ENCODE measurements at regions not wholly inside any gene's neighbourhood (a gene's known extent, or its start where the extent isn't known, plus 50 kb on each side); places are given as distances from the start of the nearest gene placed in this dataset.

DNA sequence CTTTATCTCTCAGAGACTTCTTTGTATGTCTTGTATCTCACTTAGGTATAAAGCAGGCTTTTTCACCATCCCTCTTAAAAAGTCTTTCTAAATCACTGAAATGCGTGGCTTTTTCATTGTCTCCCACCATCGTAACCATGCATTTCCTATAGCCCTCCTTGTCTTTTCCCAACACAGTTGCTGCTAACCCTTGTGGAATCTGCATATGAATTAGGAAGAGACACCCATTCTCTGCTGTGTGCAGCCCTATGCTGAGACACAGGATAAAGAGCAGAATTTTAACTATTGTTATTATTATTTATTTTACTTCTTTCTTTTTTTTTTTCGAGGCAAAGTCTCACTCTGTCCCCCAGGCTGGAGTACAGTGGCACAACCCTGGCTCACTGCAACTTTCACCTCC, 804.3 kb upstream of the COBL start:
- no peak for ATAC-seq

DNA sequence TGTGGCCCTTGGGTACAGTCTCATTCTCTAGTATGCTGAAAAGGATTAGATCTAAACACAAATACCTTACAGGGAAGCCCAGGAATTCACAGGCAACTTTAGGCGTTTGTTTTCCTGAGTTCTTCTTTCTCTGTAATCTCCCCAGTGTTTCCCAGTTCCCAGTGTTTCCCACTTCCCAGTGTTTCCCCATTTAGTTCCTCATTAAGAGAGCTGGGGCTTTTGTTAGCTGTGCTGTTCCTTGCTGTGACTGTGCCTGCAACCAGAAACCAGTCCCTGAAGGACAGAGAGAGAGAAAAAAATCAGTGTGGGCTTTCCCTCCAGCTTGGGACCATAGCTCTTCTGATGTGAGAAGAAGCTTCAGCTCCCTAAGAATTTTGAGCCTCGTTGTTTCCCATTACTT, 802.9 kb upstream of the COBL start:
- ATAC-seq = no peak

DNA sequence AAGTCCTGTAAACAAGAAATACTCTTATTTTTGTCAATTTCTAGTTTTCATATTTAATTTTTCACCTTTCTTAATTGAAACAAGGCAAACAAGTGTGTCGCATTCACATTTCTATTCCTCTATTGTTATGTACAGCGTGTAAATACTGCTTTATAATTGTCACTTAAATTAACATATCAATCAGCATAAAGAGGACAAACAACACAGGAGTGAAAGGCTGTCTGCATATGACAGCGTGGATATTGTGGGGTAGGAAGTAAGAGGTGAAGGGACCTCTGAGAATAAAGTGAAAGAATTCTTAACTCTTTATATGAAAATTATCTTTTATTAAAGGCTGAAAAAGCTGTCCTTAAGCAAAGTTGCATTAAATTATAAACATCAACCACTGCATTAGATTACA, 797.9 kb upstream of the COBL start:
- no peak for ATAC-seq

DNA sequence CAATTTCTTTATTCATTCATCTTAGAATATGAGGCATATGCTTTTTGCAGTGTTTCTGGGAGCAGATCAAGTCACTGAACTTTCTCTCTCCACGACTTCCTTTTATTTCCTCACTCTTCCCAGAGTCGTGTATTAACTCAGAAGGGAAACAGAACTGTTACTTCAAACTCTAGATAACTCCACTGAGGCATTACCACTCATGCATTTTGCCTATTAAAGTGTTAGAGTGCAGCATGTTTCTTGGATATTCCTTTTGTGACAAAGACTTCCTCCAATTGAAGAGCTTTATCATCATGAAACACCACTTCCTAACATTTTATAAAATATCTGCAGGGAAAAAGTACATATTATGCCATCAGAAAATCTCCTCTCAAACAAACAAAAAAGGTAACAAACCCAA, 797.4 kb upstream of the COBL start:
- no peak for ATAC-seq

DNA sequence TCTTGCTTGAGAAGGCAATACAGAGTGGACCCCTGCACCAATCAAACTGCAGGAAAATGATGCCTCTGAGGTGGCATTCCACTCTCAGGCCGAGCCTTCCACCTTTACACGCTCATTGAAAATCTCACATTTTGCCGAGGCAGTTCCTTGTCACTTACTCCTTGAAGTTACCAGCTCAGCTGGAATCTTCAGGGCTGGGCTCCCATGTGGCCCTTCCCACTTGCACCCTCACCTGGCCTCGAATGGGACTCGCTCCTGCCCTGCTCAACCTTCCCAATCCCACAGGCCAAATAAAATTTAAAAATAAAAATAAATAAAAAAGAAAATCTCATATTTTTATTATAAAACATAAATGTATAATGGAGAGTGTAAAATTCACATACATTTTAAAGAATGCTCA, 790.7 kb upstream of the COBL start:
- no peak for ATAC-seq

DNA sequence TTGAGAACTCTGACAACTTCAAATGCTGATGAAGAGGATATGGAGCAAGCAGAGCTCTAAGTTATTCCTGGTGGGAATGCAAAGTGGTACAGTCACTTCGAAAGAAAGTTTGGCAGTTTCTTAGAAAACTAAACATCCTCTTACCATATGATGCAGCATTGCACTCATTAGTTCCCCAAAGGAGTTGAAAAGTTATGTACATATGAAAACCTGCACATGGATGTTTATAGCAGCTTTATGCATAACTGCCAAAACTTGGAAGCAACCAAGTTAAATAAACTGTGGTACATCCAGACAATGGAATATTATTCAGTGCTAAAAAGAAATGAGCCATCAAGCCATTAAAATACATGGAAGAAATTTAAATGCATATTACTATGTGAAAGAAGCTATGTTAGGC, 779.3 kb upstream of the COBL start:
- no peak for ATAC-seq

DNA sequence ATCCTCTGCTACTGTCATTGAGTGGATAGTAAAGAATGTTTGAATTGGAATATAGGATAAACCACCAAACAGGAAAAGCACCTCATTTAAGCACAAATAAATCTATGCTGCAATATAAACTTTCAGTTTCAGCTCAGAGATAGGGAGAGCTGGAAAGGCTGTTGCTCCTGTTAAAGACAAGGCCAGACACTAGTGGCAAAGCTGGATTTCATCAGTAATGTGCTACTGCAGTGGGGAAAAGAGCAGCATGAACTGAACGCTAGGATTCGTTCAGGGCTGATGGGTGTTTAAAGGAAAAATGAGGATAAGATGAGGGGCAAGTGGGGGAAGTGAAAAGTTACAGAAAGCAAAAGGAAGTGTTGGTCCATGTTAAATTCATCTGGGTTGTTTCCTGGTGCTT, 775.4 kb upstream of the COBL start:
- no peak for ATAC-seq

DNA sequence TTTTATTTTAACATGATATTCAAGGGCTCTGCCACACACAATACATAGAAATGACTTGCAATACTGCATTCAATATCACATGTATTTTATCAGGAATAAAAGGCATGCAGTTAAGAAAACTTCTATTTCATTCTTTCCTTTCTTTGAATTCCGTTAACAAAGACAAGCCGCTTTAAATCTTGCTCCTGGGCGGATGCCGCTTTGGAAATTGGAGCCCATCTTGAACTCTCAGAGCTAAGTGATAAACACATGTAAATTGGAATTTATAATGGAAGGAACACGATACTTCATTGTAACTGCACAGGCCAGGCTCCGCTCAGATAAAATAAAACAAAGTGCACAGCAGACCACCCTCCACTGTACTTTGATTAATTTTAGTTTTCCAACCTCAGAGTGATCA, 774.5 kb upstream of the COBL start:
- ATAC-seq = no peak

DNA sequence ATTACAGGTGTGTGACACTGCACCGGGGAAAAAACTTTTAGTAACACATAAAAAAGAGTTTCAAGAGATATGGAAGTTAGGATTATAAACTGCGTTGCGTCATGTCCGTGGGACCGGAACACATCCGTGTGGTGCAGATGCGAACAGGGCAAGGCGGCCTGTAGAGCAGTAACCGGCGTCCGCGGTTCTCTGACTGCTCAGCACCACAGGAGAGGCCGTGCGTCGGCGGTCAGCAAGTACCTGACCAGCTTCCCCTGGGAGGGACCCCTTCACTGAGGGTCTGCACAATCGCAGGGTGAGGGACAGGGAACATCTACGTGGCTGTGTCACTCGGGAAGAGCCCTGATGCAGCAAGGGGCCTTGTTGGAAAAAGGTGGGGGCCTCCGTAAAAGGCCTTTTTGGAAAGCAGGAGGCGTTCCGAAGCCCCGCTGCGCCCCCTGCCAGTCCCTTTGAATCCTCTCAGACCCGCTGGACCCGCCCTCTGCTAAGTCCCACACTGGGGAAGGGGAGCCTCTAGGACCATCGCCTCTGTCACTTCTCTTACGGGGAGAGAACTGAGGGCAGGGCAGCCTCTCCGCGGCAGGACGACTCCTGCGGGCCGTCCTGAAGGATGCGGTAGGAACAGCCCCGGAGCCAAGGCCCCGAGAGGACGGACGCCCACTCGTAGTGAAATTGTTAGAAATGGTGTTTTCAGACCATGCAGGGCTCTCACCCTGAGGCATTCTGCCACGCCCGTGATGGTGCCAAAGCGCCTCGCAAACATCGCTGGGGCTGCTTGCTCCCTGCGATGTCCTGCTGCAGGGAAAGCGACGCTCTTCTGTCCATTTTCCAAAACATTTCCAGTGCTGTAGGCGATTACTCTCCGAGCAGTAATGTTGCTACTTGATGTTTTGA, 771.6 kb upstream of the COBL start:
- ATAC-seq = no peak

DNA sequence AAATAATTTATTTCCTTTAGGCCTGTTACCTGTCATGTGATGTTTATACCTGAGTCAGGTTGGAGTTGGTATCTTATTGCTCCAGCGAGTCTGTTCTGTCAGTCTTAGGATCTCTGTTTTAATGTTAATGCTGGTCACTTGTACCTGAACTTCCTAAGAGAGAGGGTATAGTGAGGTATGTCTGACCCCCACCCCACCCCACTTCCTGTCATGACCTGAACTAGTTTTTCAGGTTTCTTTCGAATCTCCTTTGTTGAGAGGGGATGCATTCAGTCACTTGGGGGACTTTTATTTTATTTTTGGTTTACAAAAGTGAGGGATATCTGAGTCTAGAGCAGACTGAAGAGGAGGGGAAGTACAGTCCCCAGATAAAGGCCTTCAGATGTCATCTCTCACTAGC, 769.0 kb upstream of the COBL start:
- no peak for ATAC-seq

DNA sequence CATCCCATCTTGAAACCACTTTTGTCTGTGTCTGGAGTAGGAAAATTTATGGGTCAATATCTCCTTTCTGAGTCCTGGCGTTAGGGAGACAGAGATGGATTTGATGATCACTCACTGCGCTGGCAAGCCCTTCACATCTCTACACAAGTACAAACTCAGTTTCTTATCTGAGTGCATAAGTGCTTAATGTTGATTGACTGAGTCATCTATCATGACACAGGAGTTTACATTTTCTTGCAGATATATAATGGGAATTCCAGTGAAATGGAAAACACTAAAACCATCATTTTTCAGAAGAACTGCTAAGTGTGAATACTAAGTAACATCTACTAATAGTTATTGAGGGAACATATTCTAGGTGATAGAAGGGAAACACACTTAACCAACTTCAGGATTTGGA, 763.9 kb upstream of the COBL start:
- no peak for ATAC-seq

DNA sequence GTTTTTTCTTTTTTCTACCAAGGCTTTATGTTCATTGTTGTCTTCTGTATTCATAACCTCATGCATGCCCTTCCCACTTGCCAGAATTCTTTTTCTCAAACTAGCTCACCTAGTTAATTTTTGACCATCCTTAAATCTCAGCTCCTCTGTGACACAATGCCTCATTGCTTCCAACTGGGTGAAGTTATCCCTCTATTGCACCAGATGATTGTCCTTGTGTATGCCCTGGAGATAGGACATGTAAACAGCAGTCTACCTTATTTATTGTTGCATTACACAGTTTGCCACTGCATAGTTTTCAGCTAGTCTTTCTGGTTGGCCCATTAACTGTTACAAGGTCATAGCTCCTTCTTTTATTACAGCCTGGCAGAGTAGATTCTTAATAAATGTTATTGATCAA, 763.1 kb upstream of the COBL start:
- ATAC-seq = no peak

DNA sequence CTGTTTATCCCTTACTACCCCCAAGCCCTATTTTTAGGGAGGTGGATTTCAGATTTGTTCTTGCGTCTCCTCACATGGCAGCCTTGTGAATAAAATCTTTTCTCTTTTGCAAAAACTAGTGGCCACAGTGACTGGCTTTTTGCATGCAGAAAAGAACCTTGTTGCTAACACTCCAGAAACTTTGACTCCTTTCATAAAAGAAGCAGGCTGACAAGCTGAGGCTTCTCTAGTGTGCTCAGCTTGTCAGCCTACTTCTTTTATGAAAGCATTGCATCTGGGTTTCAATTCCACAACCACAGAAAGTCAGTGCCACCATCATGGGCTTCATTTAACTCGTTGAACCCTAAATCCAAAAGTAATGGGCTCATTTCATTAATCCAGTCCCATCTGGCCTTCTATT, 761.0 kb upstream of the COBL start:
- no peak for ATAC-seq

DNA sequence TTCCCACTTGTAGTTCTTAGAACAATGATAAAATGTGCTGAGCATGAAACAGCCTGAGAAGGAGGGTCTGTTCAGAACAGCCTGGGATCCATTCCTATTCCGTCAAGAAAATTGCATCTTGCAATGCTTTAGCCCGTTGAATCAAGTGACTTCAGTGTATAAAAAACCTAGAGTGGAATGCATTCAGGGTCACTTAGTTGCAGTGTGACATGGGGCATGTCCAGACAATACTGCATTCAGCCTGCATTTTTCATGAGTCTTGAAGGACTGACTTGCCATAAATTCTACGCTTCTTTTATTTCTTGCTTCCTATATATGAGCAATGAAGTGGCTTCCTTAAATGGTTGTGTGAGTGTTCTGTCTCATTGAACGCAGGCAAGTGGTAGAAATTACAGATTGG, 758.3 kb upstream of the COBL start:
- no peak for ATAC-seq

DNA sequence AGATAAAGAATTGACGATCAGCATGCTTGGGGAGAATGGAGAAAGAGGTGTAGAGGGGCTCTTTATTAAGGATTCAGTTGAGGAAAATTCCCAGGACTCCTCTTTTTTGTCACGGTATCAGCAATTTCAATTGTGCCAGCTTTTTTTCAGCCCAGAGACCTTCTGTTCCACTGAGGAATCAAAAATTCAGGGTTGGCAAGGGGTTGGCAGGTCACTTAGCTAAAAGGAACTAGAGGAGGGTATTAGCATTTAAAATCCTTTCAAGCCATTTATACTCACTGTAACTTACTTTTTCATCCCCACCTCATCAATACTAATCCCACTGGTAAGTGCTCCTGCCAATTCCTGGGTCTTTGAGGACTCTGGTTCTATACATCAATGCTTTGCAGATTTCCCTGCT, 757.5 kb upstream of the COBL start:
- no peak for ATAC-seq

DNA sequence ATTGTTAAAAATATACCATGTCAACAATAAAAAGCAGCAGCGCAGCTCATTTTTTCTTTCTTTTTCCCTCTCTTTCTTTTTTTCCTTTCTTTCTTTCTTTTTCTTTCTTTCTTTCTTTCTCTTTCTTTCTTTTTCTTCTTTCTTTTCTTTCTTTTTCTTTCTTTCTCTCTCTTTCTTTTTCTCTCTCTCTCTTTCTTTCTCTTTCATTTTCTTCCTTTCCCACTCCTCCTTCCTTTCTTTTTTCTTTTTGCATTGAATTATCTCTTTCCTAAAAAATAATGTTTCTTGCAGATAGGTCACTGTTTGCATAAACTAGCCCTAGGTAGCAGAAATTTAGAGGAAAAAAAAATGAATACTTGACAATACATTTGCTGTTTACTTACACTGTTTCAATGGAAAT, 755.1 kb upstream of the COBL start:
- ATAC-seq = no peak

DNA sequence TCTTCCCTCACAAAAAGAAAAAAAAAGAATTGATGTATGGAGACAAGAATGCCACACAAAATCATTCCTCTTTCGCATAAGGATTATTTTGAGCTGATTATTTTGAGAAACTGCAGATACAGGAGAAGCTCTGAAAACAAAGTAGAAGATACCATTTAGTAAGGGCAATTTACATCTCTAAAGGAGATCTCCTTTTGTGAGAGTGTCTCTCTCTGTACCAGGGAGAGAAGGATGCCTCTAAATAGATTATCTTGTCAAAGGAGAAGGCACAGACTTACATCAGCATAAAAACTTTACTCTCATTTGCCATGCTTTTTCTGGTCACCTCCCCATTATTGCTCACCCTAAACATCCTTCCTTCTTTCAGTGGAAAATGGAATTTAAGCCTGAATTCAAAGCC, 747.9 kb upstream of the COBL start:
- ATAC-seq = no peak

DNA sequence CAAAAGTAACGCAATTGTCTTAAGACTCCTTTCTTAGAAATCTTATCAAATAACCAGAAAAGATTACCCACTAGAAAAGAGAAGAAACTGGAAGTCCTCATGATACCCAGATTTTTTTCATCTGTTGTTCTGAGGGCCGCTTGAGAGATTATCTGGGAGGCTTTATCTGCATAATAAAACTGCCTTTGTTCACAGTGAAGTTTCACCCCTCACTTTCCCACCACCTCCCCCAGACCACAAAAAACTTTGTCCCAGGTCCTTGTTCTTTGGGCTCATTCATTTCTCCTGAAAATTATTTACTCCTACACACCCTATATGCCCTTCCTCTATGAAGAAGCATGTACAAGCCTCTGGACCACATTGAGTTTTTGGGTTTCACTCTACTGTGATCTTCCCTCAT, 745.1 kb upstream of the COBL start:
- no peak for ATAC-seq

DNA sequence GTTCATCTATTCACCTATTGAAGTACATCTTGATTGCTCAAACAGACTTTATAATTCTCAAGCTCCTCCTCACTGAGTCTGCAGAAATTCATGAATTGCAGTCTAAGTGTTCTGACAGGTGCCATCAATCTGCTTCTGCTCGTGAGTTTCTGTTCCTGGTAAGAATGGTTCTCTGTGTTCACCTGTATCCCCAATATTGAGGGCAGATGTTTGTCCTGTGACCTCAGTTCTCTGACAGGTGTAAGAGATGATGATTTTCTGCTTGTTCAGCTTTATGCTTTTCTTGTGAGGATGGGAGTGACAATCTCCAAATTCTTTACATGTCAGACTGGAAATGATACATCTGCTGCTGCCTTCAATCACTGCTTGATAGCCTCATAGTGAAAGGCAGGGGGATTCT, 736.9 kb upstream of the COBL start:
- ATAC-seq = no peak

DNA sequence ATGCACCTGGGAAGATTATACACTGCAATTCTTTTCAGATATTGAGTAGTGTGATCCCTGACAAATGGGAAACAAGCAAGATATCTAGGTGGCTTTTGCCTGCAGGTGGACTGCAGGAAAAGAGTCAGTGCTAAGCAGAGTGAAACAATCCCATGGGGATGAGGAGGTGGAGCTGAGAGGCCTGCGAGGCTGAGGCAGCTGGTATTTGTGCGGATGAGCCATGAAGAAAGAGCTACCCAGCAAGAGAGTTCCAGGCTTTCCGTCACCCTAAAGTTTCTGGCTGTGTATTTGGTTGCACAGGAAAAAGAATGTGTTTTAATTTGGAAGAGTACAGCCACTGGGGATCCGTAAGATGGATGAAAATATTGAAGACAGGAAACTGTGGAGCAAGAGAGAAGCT, 714.1 kb upstream of the COBL start:
- ATAC-seq = no peak

DNA sequence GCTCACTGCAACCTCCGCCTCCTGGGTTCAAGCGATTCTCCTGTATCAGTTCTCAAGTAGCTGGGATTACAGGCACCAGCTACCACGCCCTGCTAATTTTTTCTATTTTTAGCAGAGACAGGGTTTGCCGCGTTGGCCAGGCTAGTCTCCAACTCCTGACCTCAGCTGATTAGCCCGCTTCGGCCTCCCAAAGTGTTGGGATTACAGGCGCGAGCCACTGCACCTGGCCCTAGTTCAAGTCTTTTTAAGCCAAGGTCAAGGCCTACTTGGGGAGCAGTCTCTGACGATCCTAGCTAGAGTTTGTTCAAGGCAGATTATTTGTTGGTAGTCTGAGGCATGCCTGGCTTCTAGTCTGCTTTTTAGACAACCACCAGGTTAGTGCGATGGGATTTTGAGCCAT, 709.5 kb upstream of the COBL start:
- ATAC-seq = no peak

DNA sequence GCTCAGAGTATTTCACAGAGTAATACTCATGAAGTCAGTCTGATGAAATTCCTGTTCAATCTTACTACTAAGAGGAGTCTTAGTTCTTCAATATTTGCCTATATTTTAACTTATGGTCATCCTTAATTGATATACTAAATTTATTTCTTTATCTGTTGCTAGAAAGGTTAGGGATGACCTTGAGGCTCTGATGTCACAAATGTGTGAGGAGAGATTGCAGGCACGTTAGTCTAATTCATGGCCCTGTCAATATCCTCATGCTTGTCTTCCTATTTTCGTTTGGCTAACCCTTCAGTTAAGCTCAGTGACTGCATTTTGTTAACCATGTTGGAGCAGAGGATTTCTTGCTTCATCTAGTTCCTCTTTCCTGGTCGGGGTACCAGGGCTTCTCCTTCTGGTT, 704.7 kb upstream of the COBL start:
- no peak for ATAC-seq

DNA sequence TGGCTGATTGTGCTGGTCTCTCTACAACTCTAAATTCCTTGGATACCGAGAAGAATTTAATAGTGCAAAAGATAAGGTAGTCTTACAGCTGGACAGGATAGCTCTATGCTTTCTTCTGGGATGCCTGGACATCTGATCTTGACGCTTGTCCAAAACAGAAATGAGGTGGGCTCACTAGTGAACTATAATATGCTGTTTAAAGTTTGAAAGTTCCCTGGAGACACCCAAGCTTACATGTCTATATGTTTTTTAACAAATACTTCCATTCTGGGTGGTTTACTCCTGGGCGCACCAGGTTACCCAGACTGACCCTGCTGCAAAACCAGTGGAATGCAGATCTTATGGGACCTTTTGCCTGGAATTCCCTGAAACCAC, 702.1 kb upstream of the COBL start:
- ATAC-seq = no peak

DNA sequence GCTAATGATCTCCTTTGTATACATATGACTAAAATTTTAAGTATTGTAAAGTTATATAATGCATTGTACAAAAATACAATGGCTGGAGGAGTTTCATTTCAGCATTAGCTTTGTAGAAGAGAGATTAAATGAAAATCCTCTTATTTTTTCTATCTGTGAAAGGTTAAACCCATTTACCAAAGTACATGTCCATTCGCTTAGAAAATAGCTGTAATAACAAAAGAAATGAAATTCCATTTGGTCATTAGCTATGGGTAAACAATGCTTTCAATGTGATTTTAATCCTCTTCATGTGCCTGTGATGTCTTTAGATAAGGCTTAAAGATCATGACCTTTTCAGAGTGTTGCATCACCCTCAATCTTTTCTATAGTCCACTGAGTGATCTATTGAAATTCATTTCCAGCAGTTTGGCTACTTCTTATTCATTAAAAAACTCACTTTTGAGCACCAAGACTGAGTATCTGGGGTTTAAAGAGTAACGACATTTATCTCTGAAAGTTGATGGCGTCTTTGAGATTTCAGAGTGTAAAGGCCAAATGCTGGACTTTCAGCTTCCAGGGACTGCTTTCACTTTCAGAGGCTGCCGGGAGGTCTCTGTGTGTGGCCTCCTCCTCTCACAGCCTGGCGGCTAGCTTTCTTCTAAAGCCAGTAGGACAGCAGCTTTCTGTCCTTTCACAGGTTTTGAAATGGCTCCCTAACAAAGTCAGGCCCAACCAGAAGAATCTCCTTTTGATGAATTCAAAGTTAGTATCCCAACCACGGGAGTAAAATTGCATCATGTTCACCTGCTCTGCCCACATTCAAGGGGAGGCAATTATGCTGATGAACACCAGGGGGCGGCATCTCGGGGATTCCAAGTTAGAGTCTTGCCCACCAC, 701.4 kb upstream of the COBL start:
- ATAC-seq = no peak

All from activated CD4-positive, CD25-positive, alpha-beta regulatory T cell treated with anti-CD3 and anti-CD28 coated beads, Interleukin-2, amount 50 U/mL, for 24 hours (primary cell).